Stimulated activated CD8-positive, alpha-beta memory T cell treated with anti-CD3 and anti-CD28 coated beads, Interleukin-4, amount 100 ng/mL, for 48 hours (primary cell): ENCODE measurements at regions not wholly inside any gene's neighbourhood (a gene's known extent, or its start where the extent isn't known, plus 50 kb on each side); places are given as distances from the start of the nearest gene placed in this dataset.

Source experiments
- DNase-seq: peaks from one replicate; pipeline ENCODE4 v3.0.0-alpha.2; 2020

DNA sequence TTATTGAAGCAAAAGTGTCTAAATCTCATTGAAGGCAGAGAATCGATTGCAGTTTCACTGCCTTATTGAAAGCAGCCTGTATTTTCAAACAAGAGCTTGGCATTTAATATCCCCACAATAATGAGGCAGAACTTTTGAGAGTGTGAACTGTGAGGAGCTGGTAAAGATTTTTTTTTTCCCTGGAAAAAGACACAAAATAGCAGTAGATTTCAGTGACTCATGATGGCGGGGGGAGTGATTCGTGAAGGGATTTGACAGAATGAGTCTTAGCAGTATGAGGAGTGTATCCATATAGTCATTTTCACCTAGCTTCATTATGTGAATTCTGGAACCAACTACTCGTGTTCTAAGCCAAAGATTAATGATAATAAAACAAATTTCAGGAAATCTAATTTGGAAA lies 242.9 kb downstream of the ARL6IP6 start:
- DNase-seq = no peak

DNA sequence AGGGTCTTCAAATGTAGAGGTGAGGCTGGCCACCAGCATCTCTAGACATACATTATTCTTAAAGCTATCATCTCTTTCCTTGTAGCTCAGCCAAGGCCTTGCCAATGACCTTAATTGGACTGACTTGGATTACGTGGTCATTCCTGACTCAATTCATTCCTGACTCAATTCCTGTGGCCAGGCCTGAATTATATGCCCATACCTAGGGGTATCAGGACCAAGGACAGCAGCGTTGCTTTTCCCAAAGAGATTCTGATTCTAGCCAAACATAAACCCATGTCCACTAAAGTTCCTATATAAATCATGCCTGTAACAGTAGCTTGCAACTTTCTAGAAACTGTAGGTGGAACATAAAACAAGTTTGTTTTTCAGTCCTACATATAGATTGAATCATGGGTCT lies 231.7 kb downstream of the ARL6IP6 start:
- no peak for DNase-seq

DNA sequence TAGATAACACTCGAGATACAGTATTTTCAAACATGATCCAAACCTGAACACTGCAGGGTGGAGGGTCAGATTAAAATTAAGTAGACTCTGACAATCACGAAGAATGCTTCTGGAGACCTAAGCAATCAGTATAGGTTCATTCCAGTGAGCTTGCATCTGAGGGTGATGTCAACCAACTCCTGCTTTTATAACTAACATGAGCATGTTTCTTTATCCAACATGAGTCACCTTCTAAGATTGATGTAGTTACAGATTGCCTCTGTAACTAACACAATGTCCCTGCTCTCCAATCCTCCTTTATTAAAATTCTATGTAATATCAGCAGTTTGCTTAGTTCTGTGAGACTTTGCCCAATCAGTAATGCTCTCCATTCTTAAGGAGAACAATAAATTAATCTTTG lies 225.7 kb downstream of the ARL6IP6 start:
- DNase-seq = no peak

DNA sequence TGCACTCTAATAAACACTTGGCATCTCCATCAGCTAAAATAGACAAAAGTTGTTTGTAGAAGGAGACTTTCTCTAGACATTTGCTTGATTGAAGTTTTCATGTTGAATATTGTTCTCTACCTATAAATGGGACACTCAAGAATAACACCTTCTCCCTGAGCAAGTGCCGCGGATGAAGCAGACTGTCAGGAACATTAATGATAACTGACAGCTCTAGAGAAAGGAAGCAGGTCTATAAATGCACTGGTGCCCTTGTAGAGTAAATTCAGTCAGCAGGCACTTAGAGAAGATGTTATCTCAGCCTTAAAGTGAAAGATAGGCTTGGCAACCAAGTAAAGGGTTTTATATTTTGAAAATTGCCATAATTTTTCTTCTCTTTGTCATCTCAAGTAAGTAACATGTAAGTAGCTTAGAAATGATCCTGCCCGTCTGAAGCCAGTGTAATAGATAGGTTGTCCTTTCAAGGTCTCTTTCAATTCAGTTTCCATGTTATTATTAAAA lies 224.6 kb downstream of the ARL6IP6 start:
- DNase-seq = no peak

DNA sequence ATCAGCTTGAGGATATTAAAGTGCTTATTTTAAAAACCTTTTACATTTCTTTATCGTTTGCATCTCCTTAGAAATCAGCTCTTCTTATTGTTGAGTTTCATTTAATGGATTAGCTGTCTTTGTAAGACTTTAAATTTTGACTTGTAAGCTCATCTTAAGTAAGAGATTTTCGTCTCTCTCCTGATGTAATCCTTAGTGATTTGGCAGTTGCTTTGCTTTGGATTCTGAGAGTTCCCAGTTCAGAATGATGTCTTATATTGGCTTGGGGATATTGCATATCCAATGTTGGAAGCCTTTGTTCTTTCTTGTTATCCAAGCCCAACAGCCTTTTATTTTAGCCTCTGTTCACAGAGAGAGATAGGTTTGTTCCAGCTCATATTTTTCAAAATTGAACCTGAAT lies 212.1 kb downstream of the ARL6IP6 start:
- no peak for DNase-seq

DNA sequence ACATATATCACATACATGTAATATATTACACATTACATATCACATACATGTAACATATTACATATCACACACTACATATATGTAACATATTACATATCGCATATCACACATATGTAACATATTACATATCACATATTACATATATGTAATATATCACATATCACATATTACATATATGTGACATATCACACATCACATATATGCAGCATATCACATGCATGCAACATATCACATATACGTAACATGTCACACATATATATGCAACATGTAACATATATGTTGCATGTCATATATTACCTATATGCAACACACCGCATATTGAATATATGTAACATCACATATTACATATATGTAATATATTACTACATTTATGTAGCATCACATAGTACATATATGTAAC lies 211.2 kb downstream of the ARL6IP6 start:
- no peak for DNase-seq

DNA sequence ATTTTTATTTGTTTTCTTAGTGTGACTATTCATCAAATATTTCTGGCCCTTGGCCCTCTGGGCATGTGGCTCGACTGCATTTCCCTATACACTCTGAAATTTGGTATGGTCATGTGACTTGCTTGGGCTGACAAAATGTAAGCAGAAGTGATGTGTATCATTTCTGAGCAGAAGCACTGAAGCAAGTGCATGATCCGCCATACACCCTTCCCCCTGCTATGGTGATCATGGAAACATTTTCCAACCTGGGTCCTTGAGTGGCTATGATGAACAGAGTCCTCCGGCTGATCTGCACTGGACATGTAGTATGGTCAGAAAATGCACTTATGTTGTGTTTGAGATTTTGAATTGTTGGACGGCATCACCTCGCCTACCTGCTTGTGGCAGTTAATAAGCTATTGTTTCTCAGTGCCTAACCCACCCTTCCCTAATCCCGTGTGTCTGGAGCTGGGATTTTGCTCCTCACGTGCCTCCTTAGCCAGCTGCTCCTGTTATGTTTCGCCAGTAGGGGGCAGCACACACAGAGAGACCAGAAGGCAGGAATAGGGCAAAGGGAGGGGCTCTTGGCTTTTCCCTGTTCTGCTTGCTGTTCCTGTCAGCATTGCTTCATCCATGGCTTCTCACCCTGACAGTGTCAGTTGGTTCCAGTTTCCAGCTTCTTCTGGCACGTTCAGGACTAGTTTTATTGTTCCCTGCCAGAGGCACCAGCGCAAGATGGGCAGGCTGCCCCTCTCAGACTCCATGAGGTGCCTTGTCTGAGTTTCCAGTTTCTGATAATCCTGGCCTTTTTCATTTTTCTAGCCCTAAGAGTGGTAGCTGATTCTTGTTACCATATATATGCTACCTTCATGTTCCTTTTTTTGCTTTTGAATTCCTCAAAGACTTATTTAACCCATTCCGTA lies 207.4 kb downstream of the ARL6IP6 start:
- peak; percentile 77 for DNase-seq

DNA sequence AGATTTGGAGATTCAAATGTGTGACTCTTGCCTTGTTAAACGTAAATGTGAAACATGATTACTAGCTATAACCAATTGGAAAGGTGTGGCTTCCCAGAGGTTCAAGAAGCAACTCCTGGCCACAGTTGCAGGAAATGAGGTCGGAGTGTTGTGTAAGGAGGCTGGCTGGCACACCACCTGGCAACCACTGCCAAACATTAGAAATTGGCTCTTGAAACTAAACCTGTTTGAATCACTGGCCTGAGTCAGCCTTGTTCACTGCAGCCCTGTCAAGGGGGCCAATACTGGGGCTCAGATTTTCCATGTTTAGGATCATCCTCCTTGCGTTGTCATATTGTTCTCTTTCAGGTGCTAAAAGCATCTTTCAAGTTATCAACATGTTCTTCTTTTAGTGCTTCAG lies 206.3 kb downstream of the ARL6IP6 start:
- DNase-seq = no peak

DNA sequence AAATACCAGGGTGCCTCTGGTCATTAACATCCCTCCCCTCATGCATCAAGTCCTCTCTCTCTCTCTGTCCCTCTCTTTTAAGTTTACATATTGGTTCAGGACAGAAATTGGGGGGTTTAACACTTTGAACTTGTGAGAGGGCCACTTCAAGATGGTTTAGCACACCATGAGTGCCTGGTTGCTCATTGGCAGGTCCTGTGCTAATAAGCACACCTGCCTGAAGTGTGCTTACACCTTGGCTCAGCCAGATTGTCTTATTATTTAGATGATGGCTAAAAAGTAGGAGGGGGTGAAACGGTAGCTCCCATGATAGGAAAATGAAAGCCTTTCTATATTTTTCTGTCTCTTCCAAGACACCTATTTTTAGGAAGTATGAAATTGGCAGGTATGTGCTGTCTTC lies 205.8 kb downstream of the ARL6IP6 start:
- DNase-seq = no peak

DNA sequence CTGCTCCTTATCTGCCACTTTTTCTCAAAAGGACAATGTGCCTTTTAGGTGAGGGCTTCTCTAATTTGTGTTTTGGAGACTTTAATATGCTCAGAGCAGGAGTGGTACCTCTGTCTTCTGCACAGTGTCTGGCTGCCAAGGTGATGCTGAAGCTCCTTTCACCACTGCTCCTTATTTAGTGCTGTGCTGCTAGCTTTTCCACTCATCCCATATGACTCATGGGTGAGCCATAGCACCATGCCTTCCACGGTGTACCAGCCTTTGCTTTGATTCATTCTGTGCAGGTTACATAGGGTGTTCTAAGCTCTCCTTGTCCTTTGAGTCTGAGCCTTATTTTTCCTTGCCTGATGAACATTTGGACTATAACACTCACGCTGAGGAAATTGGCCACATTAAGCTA lies 202.4 kb downstream of the ARL6IP6 start:
- no peak for DNase-seq

DNA sequence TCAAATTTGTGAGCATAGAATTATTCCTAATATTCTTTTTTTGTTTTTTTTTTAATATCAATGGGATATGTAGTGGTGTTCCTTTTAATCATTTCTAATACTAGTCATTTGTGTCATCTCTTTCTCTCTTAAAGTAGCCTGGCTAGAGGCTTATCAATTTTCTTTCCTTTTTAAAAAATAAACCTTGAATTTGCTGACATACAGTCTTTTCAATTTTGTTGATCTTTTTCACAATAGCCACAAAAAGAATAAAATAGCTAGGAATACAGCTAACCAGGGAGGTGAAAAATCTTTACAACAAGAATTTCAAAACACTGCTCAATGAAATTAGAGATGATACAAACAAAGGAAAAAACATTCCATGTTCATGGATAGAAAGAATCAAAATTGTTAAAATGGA lies 192.6 kb downstream of the ARL6IP6 start:
- DNase-seq = no peak

DNA sequence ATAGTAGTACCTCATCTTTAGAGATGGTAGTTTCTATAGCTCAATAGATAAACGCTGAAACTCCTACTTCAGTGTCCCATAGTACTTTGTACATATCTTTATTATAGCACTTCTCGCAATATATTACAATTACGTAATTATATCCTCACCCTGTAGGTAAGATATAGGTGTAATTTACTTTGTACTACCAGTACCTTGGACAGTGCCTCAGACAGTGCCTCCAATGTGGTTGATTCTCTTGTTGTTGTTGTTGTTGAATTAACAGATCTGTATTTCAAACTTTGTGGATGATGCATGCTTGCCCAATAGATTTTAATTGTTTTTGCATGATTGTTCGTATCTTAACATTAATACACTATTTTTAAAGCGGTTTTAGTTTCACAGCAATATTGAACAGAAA lies 188.6 kb downstream of the ARL6IP6 start:
- no peak for DNase-seq

DNA sequence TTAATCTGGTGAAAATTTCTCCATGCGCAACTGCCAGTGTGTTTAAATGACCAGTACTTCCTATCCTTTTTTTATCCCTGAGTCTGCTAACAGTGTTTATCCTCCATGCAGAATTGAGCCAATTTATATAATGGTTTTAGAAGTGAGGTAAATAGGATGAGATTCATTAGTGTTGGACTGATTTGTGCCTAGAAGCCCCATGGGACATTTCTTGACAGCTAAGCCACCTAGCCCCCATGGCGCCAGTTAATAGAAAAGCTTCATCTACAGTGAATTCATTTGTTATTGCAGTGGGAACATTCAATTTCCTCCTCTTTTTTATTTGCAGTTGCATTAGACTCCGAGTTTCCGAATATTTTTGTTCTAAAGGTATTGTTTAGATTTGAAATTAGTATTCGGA lies 175.6 kb downstream of the ARL6IP6 start:
- DNase-seq = no peak

DNA sequence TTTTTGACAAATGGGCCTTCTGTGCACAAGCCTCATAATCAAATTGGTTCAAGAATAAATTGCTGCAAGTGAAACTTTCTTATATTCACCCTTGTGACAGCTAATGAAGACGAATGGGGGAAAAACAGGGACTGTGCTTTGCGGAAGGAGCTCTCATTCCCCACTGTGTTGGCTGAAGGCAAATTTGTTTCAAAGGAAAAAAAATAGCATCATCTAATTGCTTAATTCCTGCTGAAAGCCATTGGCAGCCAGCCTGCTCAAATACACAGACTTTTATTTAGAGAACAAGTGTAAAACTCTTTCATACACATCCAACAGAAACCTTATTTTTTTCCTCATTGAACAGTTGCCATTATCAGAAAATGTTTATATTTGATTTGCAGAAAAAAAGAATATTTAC lies 172.3 kb downstream of the ARL6IP6 start:
- no peak for DNase-seq

DNA sequence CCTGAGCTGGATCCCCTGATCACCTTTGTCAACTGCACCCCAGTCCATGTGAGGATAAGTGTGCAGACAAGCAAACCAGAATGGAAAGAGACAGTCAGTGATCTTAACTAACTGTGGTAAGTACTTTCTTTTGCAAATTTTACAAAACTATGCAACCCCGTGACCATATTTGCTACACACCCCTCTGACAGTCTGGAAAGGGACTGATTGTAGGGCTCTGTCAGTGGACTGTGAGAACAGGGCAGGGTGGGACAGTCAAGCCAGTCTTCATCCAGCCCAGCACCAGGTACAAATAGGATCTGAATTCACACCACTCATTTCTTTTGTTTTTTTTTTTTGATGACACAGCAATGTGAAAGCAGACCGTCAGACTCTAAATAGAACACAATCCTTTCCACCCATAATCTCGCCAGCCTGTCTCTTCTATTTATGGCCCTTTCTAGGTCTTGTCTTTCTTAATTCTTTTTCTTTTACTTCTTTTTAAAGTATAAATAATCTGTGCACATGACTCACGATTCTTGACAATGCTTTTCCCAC lies 165.6 kb downstream of the ARL6IP6 start:
- DNase-seq = no peak

DNA sequence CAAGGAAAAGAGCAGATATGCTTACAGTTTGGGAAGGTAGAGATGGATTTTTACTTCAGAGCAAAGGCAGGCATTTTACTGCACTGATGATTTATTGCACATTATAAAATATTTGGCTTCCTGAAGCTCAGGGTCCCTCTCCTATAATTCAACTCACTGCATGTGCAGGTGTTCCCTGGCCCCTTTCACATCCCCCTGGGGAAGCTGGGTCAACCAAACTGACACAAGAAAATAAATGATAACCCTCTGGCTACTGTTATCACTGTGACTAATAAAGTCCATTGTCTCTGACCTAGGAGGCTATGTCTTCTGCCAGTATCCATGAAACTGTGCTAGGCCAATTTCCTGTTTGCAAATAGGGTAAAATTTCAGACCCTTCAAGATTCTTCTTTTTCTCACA lies 163.1 kb downstream of the ARL6IP6 start:
- no peak for DNase-seq

DNA sequence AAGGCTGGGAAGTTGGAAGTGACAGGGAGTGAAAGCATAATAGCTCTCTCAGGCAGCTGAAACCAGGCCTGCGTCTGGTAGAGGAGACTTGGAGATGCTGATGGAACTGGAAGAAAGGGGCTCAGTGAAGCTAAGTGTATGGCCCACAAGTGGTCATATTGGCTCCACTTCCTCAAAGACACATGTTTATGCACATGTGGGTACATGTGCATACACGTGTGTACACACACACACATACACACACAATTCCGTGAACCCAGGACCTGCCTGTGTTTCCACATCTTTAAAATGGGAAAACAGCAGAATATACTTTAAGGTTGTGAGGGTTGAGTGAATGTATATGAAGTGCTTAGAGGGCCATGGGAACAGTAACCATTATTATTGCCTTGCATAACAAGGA lies 160.9 kb downstream of the ARL6IP6 start:
- DNase-seq = no peak

DNA sequence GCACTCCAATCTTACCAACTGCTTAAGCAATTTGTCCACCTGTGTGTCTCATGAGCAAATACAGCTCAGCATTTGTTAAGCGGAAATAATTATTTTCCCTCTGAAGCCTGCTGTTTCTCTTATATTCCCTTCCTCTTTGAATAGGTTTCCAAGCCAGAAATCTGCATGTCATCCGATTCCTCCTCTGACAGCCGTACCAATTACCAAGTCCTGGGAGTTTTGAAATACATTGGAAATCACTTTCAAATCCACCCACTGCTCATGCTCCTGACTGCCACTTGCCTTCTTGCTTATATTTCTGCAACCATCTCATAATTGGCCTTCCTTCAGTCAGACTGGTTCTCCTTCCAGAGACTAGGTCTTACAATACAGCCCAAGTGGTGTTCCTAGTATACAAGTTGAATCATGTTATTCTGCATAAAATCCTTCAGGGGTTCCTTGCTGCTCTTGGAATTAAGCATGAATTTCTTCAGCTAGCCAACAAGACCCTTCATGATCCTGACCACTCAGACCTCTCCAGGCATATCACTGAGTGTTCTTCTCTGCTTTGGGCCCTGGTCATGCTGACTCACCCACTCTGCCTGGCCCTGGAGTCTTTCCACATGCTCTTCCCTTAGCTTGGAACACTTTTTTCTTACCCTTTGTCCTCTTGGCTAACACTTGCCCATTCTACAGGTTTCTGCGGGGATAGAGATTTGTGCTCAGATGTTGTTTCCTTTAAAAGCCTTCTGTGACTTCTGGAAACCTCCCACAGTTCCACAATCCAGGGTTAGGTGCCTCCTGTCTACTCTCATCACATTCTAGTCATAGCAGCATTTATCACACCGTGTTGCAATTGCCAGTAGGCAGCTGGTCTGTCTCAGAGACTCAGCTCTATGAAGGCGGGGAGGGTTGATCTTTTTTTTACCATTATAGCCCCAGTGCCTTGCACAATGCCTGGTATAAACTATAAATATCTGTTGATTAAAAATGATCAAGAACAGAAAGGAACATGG lies 157.6 kb downstream of the ARL6IP6 start:
- DNase-seq = no peak

DNA sequence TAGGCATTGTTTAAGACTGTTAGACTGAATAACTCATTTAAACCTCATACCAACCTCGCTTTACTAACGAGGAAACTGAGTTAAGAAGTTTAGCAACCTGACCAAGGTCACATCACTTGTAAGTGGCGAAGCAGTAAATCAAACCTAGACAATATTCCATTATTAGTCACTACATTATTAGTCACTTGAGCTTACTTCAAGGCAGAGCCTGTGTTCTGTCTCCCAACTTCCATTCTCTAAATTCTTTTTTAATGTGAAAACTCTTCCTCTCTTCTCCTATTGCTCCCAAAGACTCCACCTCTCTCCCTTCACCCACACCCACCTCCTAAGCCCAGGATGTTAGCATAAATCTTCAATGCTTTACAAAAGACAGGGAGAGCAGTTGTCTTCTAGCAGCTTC lies 156.5 kb downstream of the ARL6IP6 start:
- DNase-seq = no peak

DNA sequence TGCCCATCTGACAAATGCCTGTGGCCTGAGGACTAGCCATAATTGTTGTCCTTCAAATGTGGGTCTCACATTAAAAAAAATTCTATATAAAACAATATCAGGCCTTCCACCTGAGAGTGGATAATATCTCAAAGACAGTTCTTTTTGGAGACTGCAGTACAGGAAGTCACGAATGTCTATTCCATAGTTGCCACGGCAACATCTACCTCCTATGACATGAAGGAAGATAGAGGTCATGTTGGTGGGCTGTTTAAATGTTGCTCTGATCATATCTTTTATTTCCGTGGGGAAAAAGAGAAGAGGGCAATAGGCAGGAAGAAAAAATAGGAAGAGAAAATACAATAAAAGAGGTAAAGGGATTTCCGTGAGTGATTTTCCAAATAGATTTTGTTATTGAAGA lies 151.8 kb downstream of the ARL6IP6 start:
- DNase-seq = no peak

DNA sequence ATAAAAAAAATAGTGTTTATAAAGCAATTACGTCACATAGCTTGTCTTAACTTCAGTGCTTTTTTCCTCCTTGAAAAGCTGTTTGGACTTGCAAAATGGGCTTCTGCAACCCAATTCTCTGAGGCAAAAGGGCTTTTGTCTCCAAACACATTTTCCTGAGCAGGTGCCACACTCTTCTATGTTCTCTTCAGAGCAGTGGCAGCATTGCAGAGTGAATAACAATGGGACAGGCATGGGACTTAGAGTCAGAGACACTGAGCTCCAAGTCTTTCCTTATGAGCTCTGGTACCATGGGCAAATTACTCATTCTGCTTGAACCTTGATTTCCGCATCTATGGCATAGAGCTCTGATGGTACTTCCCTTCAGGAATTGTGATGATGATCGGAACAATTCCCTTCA lies 149.0 kb downstream of the ARL6IP6 start:
- no peak for DNase-seq

DNA sequence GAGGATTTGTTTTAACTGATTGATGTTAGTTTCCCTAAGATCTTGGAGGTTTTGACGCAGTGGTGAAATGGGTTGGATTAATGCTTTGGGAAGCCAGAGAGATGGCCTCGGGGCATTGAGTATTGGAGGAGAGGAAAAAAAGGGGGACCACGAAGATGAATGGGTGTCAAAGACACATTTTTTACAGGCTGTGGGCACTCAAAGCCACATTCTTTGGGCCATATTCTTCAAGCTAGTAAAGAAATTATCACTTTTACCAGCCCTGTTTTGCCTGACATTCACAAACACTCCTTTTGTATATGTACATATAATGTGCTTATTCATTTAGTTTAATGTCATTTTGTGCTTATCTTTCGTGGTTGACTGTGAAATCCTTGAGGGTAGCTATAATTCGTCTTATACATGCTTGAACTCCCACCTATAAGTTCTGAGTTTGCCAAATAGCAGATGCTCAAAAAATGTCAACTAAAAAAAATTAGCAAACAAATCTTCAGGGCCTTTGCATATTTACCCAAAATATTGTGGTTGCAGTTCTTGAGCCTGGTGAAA lies 146.3 kb downstream of the ARL6IP6 start:
- no peak for DNase-seq

DNA sequence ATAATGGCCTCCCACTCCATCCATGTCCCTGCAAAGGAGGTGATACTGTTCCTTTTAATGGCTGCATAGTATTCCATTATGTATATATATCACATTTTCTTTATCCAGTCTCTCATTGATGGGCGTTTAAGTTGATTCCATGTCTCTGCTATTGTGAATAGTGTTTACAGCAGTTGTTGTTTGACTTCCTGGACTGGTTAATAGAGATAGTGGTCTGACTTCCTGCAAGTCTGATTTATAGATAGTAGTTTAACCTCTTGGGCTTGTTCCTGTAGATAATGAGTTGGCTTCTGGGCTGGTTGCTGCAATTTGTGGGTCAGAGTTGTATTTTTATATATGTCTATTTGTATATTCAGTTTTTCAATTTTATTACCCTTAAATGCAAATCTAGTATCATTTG lies 145.4 kb downstream of the ARL6IP6 start:
- no peak for DNase-seq
